K562 (cell line): ENCODE measurements at regions not wholly inside any gene's neighbourhood (a gene's known extent, or its start where the extent isn't known, plus 50 kb on each side); places are given as distances from the start of the nearest gene placed in this dataset.
A peak's percentile ranks its signal among the peaks of the same experiment; 100 is the strongest.

Source experiments
- ATF1 ChIP-seq, 2 experiments: fragments of 450-650 bp in 1 of 2; IDR thresholded peaks; 2 replicates each; pipeline ENCODE4 v1.6.1; 2016; ENCODE audit warnings: missing compliant biosample characterization in 1 of 2, missing genetic modification characterization in 1 of 2
- ERF ChIP-seq: fragments of 450-650 bp; formaldehyde crosslinking; IDR thresholded peaks from 2 replicates; pipeline ENCODE4 v1.4.0; 2020; ENCODE audit warnings: mild to moderate bottlenecking, mixed read lengths
- HDAC1 ChIP-seq, 2 experiments: fragments of 450-650 bp; IDR thresholded peaks; 2 replicates each; pipeline ENCODE4 v1.6.1; 2016 to 2017; ENCODE audit warnings: inconsistent platforms in 1 of 2, mild to moderate bottlenecking in 1 of 2, moderate library complexity in 1 of 2
- POLR2AphosphoS2 ChIP-seq: IDR thresholded peaks from 2 replicates; pipeline ENCODE4 v1.6.1; 2012; ENCODE audit warnings: low read length, improper control_type of control experiment
- PTTG1 ChIP-seq: fragments of 450-650 bp; IDR thresholded peaks from 2 replicates; pipeline ENCODE4 v1.6.1; 2016; ENCODE audit warnings: low read depth, mild to moderate bottlenecking, missing genetic modification characterization, missing compliant biosample characterization
- RERE ChIP-seq: sonication (generic); formaldehyde crosslinking; IDR thresholded peaks from 2 replicates; pipeline ENCODE4 v1.8.0; 2023; ENCODE audit warnings: missing genetic modification reagents, mild to moderate bottlenecking, borderline replicate concordance
- STAT6 ChIP-seq: sonication (generic); formaldehyde crosslinking; IDR thresholded peaks from 2 replicates; pipeline ENCODE4 v1.8.1; 2023; ENCODE audit warnings: mild to moderate bottlenecking, missing genetic modification reagents
- U2AF1 ChIP-seq: fragments of 200-400 bp; formaldehyde crosslinking; optimal IDR thresholded peaks from 2 replicates; pipeline ENCODE3; 2017; ENCODE audit warnings: mild to moderate bottlenecking, low read depth, low read length, moderate library complexity
- ZKSCAN8 ChIP-seq: fragments of 200-800 bp; sonication (Bioruptor generic); IDR thresholded peaks from 2 replicates; pipeline ENCODE4 v1.6.1; 2016; ENCODE audit warnings: missing genetic modification characterization, missing compliant biosample characterization
- ZNF316 ChIP-seq: fragments of 450-650 bp; IDR thresholded peaks from 2 replicates; pipeline ENCODE4 v1.6.1; 2016
- TF ChIP-seq, protein P1 (sequence below): fragments of 250-450 bp; sonication (Bioruptor Pico); IDR thresholded peaks from 2 replicates; pipeline ENCODE4 v1.8.0; 2022; ENCODE audit warnings: inconsistent platforms
- TF ChIP-seq, protein P2 (sequence below), 2 experiments: fragments of 200-800 bp in 1 of 2; sonication (Bioruptor generic) in 1 of 2; sonication (generic) in 1 of 2; formaldehyde crosslinking in 1 of 2; IDR thresholded peaks in 1 of 2; conservative IDR thresholded peaks in 1 of 2; 2 replicates each; pipeline versions ENCODE4 v1.5.0 to v1.6.1; 2016 to 2020; ENCODE audit warnings: missing compliant biosample characterization in 1 of 2, missing genetic modification characterization in 1 of 2, missing genetic modification reagents in 1 of 2
- TF ChIP-seq, protein P3 (sequence below): fragments of 250-450 bp; sonication (Bioruptor Pico); IDR thresholded peaks from 2 replicates; pipeline ENCODE4 v1.5.0; 2021

- TF ChIP-seq, protein P1, sequence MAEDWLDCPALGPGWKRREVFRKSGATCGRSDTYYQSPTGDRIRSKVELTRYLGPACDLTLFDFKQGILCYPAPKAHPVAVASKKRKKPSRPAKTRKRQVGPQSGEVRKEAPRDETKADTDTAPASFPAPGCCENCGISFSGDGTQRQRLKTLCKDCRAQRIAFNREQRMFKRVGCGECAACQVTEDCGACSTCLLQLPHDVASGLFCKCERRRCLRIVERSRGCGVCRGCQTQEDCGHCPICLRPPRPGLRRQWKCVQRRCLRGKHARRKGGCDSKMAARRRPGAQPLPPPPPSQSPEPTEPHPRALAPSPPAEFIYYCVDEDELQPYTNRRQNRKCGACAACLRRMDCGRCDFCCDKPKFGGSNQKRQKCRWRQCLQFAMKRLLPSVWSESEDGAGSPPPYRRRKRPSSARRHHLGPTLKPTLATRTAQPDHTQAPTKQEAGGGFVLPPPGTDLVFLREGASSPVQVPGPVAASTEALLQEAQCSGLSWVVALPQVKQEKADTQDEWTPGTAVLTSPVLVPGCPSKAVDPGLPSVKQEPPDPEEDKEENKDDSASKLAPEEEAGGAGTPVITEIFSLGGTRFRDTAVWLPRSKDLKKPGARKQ = no peak
- no peak for TF ChIP-seq U2AF1
- 0 out of 2 replicates have a peak, but pooled peaks have one; percentile 48 for TF ChIP-seq STAT6 (CRISPR knock-in tag)
- TF ChIP-seq, protein P2, sequence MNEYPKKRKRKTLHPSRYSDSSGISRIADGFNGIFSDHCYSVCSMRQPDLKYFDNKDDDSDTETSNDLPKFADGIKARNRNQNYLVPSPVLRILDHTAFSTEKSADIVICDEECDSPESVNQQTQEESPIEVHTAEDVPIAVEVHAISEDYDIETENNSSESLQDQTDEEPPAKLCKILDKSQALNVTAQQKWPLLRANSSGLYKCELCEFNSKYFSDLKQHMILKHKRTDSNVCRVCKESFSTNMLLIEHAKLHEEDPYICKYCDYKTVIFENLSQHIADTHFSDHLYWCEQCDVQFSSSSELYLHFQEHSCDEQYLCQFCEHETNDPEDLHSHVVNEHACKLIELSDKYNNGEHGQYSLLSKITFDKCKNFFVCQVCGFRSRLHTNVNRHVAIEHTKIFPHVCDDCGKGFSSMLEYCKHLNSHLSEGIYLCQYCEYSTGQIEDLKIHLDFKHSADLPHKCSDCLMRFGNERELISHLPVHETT (CRISPR knock-in tag; conservative IDR thresholded peaks at IDR 0.05 in 1 of 2, IDR thresholded peaks at IDR 0.05 in 1 of 2) = peak in 1 of 2 experiments; percentile 96; a peak in 2 of 4 replicates
- no peak for TF ChIP-seq PTTG1 (tag)
- TF ChIP-seq HDAC1 (IDR thresholded peaks at IDR 0.05) = peak; percentile 71 to 99; a peak in 3 of 4 replicates
- no peak for TF ChIP-seq ZNF316
- TF ChIP-seq POLR2AphosphoS2 = no peak
- TF ChIP-seq, protein P3, sequence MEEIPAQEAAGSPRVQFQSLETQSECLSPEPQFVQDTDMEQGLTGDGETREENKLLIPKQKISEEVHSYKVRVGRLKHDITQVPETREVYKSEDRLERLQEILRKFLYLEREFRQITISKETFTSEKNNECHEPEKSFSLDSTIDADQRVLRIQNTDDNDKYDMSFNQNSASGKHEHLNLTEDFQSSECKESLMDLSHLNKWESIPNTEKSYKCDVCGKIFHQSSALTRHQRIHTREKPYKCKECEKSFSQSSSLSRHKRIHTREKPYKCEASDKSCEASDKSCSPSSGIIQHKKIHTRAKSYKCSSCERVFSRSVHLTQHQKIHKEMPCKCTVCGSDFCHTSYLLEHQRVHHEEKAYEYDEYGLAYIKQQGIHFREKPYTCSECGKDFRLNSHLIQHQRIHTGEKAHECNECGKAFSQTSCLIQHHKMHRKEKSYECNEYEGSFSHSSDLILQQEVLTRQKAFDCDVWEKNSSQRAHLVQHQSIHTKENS = 0 out of 2 replicates have a peak, but pooled peaks have one; percentile 2
- no peak for TF ChIP-seq ATF1 (CRISPR knock-in tag; IDR thresholded peaks at IDR 0.05)
- peak; percentile 98 for TF ChIP-seq ATF1 (tag; IDR thresholded peaks at IDR 0.05)
- TF ChIP-seq ERF (CRISPR knock-in tag) = peak; percentile 71; the same call in 1 of the 2 replicates
- TF ChIP-seq ZKSCAN8 (CRISPR knock-in tag) = peak; percentile 95
- no peak for TF ChIP-seq RERE (CRISPR knock-in tag)
Observed at GRCh38 chr4:78691971-78692821, 84.0 kb upstream of the BMP2K start (continued).
